Activated CD8-positive, alpha-beta memory T cell treated with anti-CD3 and anti-CD28 coated beads, Interleukin-2, amount 10 ng/mL, durations not matched to agents 7 days and 5 days (primary cell): ENCODE measurements at regions not wholly inside any gene's neighbourhood (a gene's known extent, or its start where the extent isn't known, plus 50 kb on each side); places are given as distances from the start of the nearest gene placed in this dataset.

Experiments used
- ATAC-seq: fragments of 150-1000 bp; cut with Tn5 transposase; one replicate; pipeline ENCODE4 v1.10.0; 2021; ENCODE audit warnings: moderate library complexity
- CTCF ChIA-PET: fragments of 350-600 bp; sonication (Branson Sonifier 250); formaldehyde crosslinking; loops from one replicate; lab custom pipeline; 2021; ENCODE audit warnings: antibody characterized with exemption; lab: Charles Lee
- DNase-seq: peaks from one replicate; pipeline ENCODE4 v3.0.0-alpha.2; 2020
- H3K27ac Mint-ChIP-seq: one replicate; pipeline ENCODE4 v1.8.0; 2021; ENCODE audit warnings: mild to moderate bottlenecking, mixed read lengths
- H3K27me3 Mint-ChIP-seq: one replicate; pipeline ENCODE4 v1.8.0; 2021; ENCODE audit warnings: mixed read lengths
- H3K36me3 Mint-ChIP-seq: one replicate; pipeline ENCODE4 v1.8.0; 2021; ENCODE audit warnings: mild to moderate bottlenecking, mixed read lengths
- H3K4me1 Mint-ChIP-seq: one replicate; pipeline ENCODE4 v1.8.0; 2021; ENCODE audit warnings: mixed read lengths
- H3K4me3 Mint-ChIP-seq: one replicate; pipeline ENCODE4 v1.8.0; 2021; ENCODE audit warnings: mild to moderate bottlenecking, moderate library complexity, mixed read lengths
- H3K9me3 Mint-ChIP-seq: one replicate; pipeline ENCODE4 v1.8.0; 2022; ENCODE audit warnings: low read depth, mixed read lengths

GRCh38 chr5:167513381-167513780, 778.1 kb upstream of the WWC1 start:
- ATAC-seq (no peak), DNase-seq (no peak)
- Mint-ChIP-seq H3K4me3 (no peak overlapping the region), H3K36me3 (no peaks in the 10 kb centered on the region), H3K9me3 (peaks cover 3% of the 10 kb centered on the region), H3K4me1 (no peaks in the 10 kb centered on the region), H3K27ac (no peak overlapping the region), H3K27me3 (no peaks in the 10 kb centered on the region)
- CTCF ChIA-PET = no interaction called here

GRCh38 chr5:167514461-167514860, 777.0 kb upstream of the WWC1 start:
- CTCF ChIA-PET = no interaction called here
- DNase-seq (no peak), ATAC-seq (no peak)
- Mint-ChIP-seq H3K36me3 (no peaks in the 10 kb centered on the region), H3K27me3 (no peaks in the 10 kb centered on the region), H3K4me1 (no peaks in the 10 kb centered on the region), H3K27ac (no peak overlapping the region), H3K9me3 (peaks cover 3% of the 10 kb centered on the region), H3K4me3 (no peak overlapping the region)

DNA sequence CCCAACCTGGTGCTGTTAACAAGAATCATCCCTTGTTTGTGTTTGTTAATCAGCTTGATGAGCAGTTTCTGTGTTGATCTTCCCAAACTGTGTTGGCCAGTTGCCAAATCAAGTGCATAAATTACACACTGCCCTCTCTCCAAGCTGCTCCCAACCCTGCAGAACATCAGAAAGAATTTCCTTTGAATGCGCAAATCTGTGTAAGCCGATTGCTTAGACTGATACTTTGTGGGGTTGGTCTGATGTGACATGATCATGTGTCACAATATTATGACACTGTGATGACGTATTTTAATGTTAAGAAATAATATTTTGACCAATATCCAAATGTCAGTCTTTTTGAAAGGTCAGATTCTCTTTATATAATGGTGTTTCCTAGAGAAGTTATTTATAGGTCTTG, 766.4 kb upstream of the WWC1 start:
- H3K36me3 Mint-ChIP-seq = no peaks in the 10 kb centered on the region
- ATAC-seq = no peak
- no peak overlapping the region for H3K27ac Mint-ChIP-seq
- no peaks in the 10 kb centered on the region for H3K27me3 Mint-ChIP-seq
- H3K4me3 Mint-ChIP-seq = no peak overlapping the region
- H3K4me1 Mint-ChIP-seq = no peaks in the 10 kb centered on the region
- H3K9me3 Mint-ChIP-seq = no peaks in the 10 kb centered on the region
- no peak for DNase-seq
- CTCF ChIA-PET = no interaction called here

GRCh38 chr5:167528651-167529050, 762.8 kb upstream of the WWC1 start:
- no peak overlapping the region for H3K27ac Mint-ChIP-seq
- CTCF ChIA-PET = no interaction called here
- no peaks in the 10 kb centered on the region for H3K27me3 Mint-ChIP-seq
- no peaks in the 10 kb centered on the region for H3K36me3 Mint-ChIP-seq
- H3K9me3 Mint-ChIP-seq = no peaks in the 10 kb centered on the region
- no peak for DNase-seq
- H3K4me1 Mint-ChIP-seq = no peaks in the 10 kb centered on the region
- no peak for ATAC-seq
- H3K4me3 Mint-ChIP-seq = no peak overlapping the region

GRCh38 chr5:167530548-167530947, 760.9 kb upstream of the WWC1 start:
- no peak overlapping the region for H3K27ac Mint-ChIP-seq
- H3K36me3 Mint-ChIP-seq = no peaks in the 10 kb centered on the region
- CTCF ChIA-PET = no interaction called here
- H3K4me3 Mint-ChIP-seq = no peak overlapping the region
- ATAC-seq (no peak), DNase-seq (no peak)
- H3K27me3 Mint-ChIP-seq = no peaks in the 10 kb centered on the region
- no peaks in the 10 kb centered on the region for H3K9me3 Mint-ChIP-seq
- H3K4me1 Mint-ChIP-seq = no peaks in the 10 kb centered on the region

GRCh38 chr5:167533814-167534795, 757.3 kb upstream of the WWC1 start:
- H3K9me3 Mint-ChIP-seq = no peaks in the 10 kb centered on the region
- no peaks in the 10 kb centered on the region for H3K36me3 Mint-ChIP-seq
- no peak for ATAC-seq
- no peaks in the 10 kb centered on the region for H3K27me3 Mint-ChIP-seq
- CTCF ChIA-PET = no interaction called here
- H3K4me1 Mint-ChIP-seq = no peaks in the 10 kb centered on the region
- H3K4me3 Mint-ChIP-seq = no peak overlapping the region
- DNase-seq = no peak
- H3K27ac Mint-ChIP-seq = no peak overlapping the region

GRCh38 chr5:167539747-167540146, 751.7 kb upstream of the WWC1 start:
- no peaks in the 10 kb centered on the region for H3K9me3 Mint-ChIP-seq

DNA sequence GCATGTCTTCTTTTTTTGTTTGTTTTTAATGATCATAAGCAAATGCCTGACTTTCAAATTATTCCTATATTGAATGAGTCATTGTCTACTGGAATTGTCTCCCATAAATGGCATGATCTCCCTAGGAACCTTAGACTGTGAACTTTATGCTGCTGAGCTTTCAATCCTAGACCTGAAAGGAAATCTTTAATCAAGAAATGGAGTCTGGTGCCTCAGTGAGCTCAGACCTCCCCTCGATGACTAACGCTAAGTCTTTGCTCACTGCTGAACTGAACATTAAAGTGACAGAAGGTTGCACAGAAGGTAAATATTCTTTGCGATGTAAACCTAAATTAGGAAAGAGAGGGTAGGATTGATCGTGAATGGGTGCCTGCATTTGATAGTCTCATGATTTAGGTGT, 745.2 kb upstream of the WWC1 start:
- Mint-ChIP-seq H3K36me3 (no peaks in the 10 kb centered on the region), H3K4me3 (no peak overlapping the region), H3K27me3 (no peaks in the 10 kb centered on the region), H3K4me1 (no peaks in the 10 kb centered on the region), H3K27ac (no peak overlapping the region), H3K9me3 (peaks cover 5% of the 10 kb centered on the region)
- DNase-seq (no peak), ATAC-seq (no peak)
- CTCF ChIA-PET = no interaction called here

More at GRCh38 chr5:167539747-167540146, 751.7 kb upstream of the WWC1 start:
- Mint-ChIP-seq H3K4me1 (no peaks in the 10 kb centered on the region), H3K27me3 (no peaks in the 10 kb centered on the region), H3K36me3 (no peaks in the 10 kb centered on the region), H3K27ac (no peak overlapping the region), H3K4me3 (no peak overlapping the region)
- DNase-seq (no peak), ATAC-seq (no peak)
- CTCF ChIA-PET = no interaction called here

DNA sequence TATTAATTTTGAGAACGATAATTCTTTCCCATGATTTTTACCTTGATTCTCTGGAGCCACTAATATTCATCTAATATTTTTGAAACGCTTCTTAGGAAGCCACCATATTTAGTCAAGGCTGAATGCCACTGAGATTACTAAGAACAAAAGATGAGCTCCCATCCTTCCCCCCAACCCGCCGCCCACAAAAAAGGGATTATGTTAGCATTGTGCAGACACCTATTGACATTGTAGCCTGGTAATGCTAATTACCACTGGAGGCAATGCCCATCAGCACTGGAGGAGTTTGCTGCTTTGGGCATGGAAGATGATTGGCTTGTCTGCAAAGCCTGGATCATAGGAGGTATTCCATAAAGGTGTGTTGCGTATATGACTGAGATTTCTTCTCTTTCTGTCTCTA, 739.1 kb upstream of the WWC1 start:
- Mint-ChIP-seq H3K27ac (no peak overlapping the region), H3K4me3 (no peak overlapping the region), H3K36me3 (no peaks in the 10 kb centered on the region), H3K9me3 (no peaks in the 10 kb centered on the region), H3K4me1 (no peaks in the 10 kb centered on the region), H3K27me3 (no peaks in the 10 kb centered on the region)
- ATAC-seq = no peak
- no peak for DNase-seq
- CTCF ChIA-PET = no interaction called here

GRCh38 chr5:167553511-167553910, 737.9 kb upstream of the WWC1 start:
- Mint-ChIP-seq H3K4me1 (no peaks in the 10 kb centered on the region), H3K27ac (no peak overlapping the region), H3K36me3 (no peaks in the 10 kb centered on the region), H3K9me3 (no peaks in the 10 kb centered on the region), H3K27me3 (no peaks in the 10 kb centered on the region), H3K4me3 (no peak overlapping the region)
- CTCF ChIA-PET = no interaction called here
- no peak for DNase-seq
- no peak for ATAC-seq

DNA sequence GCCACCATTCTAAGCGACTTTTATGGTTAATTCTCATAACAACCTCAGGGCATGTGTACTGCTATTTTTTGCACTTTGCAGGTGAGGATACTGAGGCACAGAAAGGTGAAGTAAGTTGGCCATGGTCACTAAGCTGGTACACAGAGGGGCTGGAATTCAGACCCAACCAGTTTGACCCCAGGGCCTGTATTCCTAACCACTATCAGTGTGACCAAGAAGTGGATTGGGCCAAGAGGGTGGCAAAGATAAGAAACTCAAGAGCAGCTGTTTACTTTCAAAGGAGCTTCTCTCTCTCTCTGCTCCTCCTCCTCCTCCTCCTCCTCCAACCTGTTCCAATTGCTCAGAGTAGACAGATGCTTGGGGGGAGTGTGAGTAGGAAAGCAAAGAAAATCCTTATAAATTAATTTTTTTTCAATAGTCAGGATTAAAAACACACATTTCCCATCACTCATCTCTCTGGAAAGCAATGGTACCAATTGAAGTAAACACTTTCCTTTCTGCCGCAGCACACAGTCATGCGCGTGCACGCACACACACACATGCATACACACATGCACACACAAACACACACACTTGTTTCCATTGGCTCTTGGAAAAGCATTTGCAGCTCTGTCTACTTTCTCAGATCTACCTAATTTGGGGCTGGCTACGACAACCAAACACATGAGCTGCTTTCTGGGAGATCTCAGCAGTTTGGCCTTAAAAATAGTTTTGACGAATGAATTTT, 736.7 kb upstream of the WWC1 start:
- CTCF ChIA-PET = no interaction called here
- Mint-ChIP-seq H3K36me3 (no peaks in the 10 kb centered on the region), H3K4me1 (no peaks in the 10 kb centered on the region), H3K9me3 (no peaks in the 10 kb centered on the region), H3K27me3 (no peaks in the 10 kb centered on the region), H3K27ac (no peak overlapping the region), H3K4me3 (no peak overlapping the region)
- DNase-seq (no peak), ATAC-seq (no peak)

- no peak for DNase-seq
- CTCF ChIA-PET = no interaction called here
- no peak for ATAC-seq
- no peaks in the 10 kb centered on the region for H3K4me1 Mint-ChIP-seq
- no peaks in the 10 kb centered on the region for H3K9me3 Mint-ChIP-seq
- H3K27me3 Mint-ChIP-seq = no peaks in the 10 kb centered on the region
- no peak overlapping the region for H3K27ac Mint-ChIP-seq
- H3K36me3 Mint-ChIP-seq = no peaks in the 10 kb centered on the region
- no peak overlapping the region for H3K4me3 Mint-ChIP-seq
These were observed 735.8 kb upstream of the WWC1 start for GRCh38 chr5:167555565-167556166.

DNA sequence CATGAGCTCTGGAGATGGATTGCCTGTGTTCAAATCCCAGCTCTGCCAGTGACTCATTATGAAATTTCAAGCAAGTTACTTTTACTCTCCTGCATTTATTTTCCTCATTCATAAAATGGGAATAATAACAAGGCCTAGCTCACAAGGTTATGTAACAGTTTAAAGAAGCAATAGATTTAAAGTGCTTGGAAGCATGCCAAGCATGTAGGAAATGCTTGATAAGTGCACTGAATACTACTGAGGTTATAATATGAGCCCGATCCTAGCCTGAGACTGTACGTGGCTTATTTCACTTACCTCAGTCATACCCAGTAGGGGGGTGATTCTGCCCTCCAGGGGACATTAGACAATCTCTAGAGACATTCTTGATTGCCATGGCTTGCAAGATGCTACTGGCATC, 734.1 kb upstream of the WWC1 start:
- DNase-seq (no peak), ATAC-seq (no peak)
- Mint-ChIP-seq H3K4me3 (no peak overlapping the region), H3K27me3 (no peaks in the 10 kb centered on the region), H3K9me3 (no peaks in the 10 kb centered on the region), H3K27ac (no peak overlapping the region), H3K4me1 (no peaks in the 10 kb centered on the region), H3K36me3 (no peaks in the 10 kb centered on the region)
- CTCF ChIA-PET = no interaction called here

DNA sequence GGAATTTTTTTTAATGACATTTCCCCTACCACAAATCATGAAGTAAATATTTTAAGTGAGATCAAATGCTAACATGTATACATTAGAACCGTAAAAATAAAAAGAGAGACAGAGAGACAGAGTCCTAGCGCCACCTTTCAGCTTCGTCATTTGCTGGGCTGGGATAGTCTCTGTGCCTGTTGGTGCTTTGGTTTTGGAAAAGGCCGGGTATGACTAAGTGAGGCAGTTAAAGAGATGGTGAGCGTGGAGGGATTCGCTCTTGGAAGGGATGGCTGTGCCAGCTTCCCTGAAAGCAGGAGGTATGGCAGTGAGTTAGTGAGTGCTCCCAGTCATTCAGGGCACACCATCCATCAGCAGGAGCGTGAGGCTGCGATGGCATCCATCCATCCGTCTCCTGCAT, 729.6 kb upstream of the WWC1 start:
- Mint-ChIP-seq H3K4me1 (no peaks in the 10 kb centered on the region), H3K27ac (no peak overlapping the region), H3K27me3 (no peaks in the 10 kb centered on the region), H3K4me3 (no peak overlapping the region), H3K36me3 (no peaks in the 10 kb centered on the region), H3K9me3 (peaks cover 2% of the 10 kb centered on the region)
- ATAC-seq = no peak
- DNase-seq = no peak
- CTCF ChIA-PET = no interaction called here
